Astrocyte (in vitro differentiated cells and primary cell): ENCODE measurements at regions not wholly inside any gene's neighbourhood (a gene's known extent, or its start where the extent isn't known, plus 50 kb on each side); places are given as distances from the start of the nearest gene placed in this dataset.

Experiments used
- DNase-seq: peaks from one replicate; pipeline ENCODE4 v3.0.0-alpha.2; 2010; ENCODE audit warnings: low read depth
- FAIRE-seq: peaks from 2 replicates; lab custom pipeline; 2011; peaks lifted over from hg19 to GRCh38; lab: Jason Lieb, UNC
- H2AFZ ChIP-seq: 2 replicates; pipeline ENCODE4 v1.6.0; 2012; ENCODE audit warnings: low read depth, low read length, inconsistent platforms
- H3K27ac ChIP-seq: 2 replicates; pipeline ENCODE4 v1.5.1; 2011; ENCODE audit warnings: low read depth, low read length, inconsistent platforms
- H3K27me3 ChIP-seq: 2 replicates; pipeline ENCODE4 v1.6.0; 2011; ENCODE audit warnings: low read length, inconsistent platforms; ENCODE audit not compliant: insufficient read depth
- H3K36me3 ChIP-seq: 2 replicates; pipeline ENCODE4 v1.5.1; 2011; ENCODE audit warnings: low read length, inconsistent platforms; ENCODE audit not compliant: insufficient read depth
- H3K4me1 ChIP-seq: 2 replicates; pipeline ENCODE4 v1.5.1; 2011; ENCODE audit warnings: low read length, inconsistent platforms; ENCODE audit not compliant: insufficient read depth
- H3K4me2 ChIP-seq: 2 replicates; pipeline ENCODE4 v1.6.0; 2012; ENCODE audit warnings: low read length, inconsistent platforms
- H3K4me3 ChIP-seq: 2 replicates; pipeline ENCODE4 v1.5.1; 2011; ENCODE audit warnings: low read depth, mild to moderate bottlenecking, low read length, inconsistent platforms; ENCODE audit not compliant: insufficient read depth
- H3K79me2 ChIP-seq: 2 replicates; pipeline ENCODE4 v1.6.0; 2012; ENCODE audit warnings: mild to moderate bottlenecking, low read length, inconsistent platforms; ENCODE audit not compliant: insufficient read depth
- H3K9ac ChIP-seq: 2 replicates; pipeline ENCODE4 v1.6.0; 2012; ENCODE audit warnings: mild to moderate bottlenecking, low read length, inconsistent platforms
- H3K9me3 ChIP-seq: 2 replicates; pipeline ENCODE4 v1.5.1; 2012; ENCODE audit warnings: low read depth, mild to moderate bottlenecking, low read length, inconsistent platforms; ENCODE audit not compliant: insufficient read depth
- H4K20me1 ChIP-seq: 2 replicates; pipeline ENCODE4 v1.6.0; 2012; ENCODE audit warnings: low read length, inconsistent platforms; ENCODE audit not compliant: insufficient read depth
- H3K27ac Mint-ChIP-seq: one replicate; pipeline ENCODE4 v1.8.0; 2021; ENCODE audit warnings: mild to moderate bottlenecking, mixed read lengths; ENCODE audit not compliant: unreplicated experiment
- H3K27me3 Mint-ChIP-seq: one replicate; pipeline ENCODE4 v1.8.0; 2021; ENCODE audit warnings: low read depth, mixed read lengths; ENCODE audit not compliant: unreplicated experiment
- H3K36me3 Mint-ChIP-seq: one replicate; pipeline ENCODE4 v1.8.0; 2021; ENCODE audit warnings: low read depth, mixed read lengths; ENCODE audit not compliant: unreplicated experiment
- H3K4me1 Mint-ChIP-seq: one replicate; pipeline ENCODE4 v1.8.0; 2021; ENCODE audit warnings: low read depth, mixed read lengths; ENCODE audit not compliant: unreplicated experiment
- H3K4me3 Mint-ChIP-seq: one replicate; pipeline ENCODE4 v1.8.0; 2021; ENCODE audit warnings: mild to moderate bottlenecking, moderate library complexity, mixed read lengths; ENCODE audit not compliant: unreplicated experiment
- H3K9me3 Mint-ChIP-seq: one replicate; pipeline ENCODE4 v1.8.0; 2021; ENCODE audit warnings: mild to moderate bottlenecking, mixed read lengths; ENCODE audit not compliant: unreplicated experiment
- CTCF ChIP-seq: IDR thresholded peaks from 2 replicates; pipeline ENCODE4 v1.5.1; 2011; ENCODE audit warnings: low read depth, mild to moderate bottlenecking, inconsistent platforms, low read length, moderate library complexity; ENCODE audit not compliant: insufficient read depth
- EZH2 ChIP-seq: IDR thresholded peaks from 2 replicates; pipeline ENCODE4 v1.6.1; 2012; ENCODE audit warnings: mild to moderate bottlenecking, low read length, inconsistent platforms; ENCODE audit not compliant: insufficient read depth

- DNase-seq (no peak), FAIRE-seq (no peak)
- TF ChIP-seq CTCF (no peak), EZH2 (no peak)
- Histone ChIP-seq H3K27ac (no peak overlapping the region), H3K4me2 (no peak overlapping the region), H3K4me3 (no peak overlapping the region), H3K9me3 (no peaks in the 10 kb centered on the region), H3K4me1 (no peaks in the 10 kb centered on the region), H3K79me2 (no peaks in the 10 kb centered on the region), H3K9ac (no peak overlapping the region), H2AFZ (no peak overlapping the region), H3K27me3 (no peaks in the 10 kb centered on the region), H3K36me3 (no peaks in the 10 kb centered on the region), H4K20me1 (no peaks in the 10 kb centered on the region)
- no peaks in the 10 kb centered on the region for H3K9me3 Mint-ChIP-seq
- H3K4me3 Mint-ChIP-seq: no peak overlapping the region
- no peak overlapping the region for H3K27ac Mint-ChIP-seq
- H3K4me1 Mint-ChIP-seq: peaks cover 10% of the 10 kb centered on the region
- H3K36me3 Mint-ChIP-seq: no peaks in the 10 kb centered on the region
- no peaks in the 10 kb centered on the region for H3K27me3 Mint-ChIP-seq
These were observed 478.3 kb upstream of the PPP2R3A start for GRCh38 chr3:135487261-135487660.

- H3K9me3 Mint-ChIP-seq: no peaks in the 10 kb centered on the region
- Histone ChIP-seq H3K27ac (no peak overlapping the region), H3K79me2 (no peaks in the 10 kb centered on the region), H3K9me3 (no peaks in the 10 kb centered on the region), H3K4me2 (no peak overlapping the region), H3K4me1 (no peaks in the 10 kb centered on the region), H2AFZ (no peak overlapping the region), H3K27me3 (no peaks in the 10 kb centered on the region), H3K4me3 (no peak overlapping the region), H3K36me3 (no peaks in the 10 kb centered on the region), H4K20me1 (no peaks in the 10 kb centered on the region), H3K9ac (no peak overlapping the region)
- TF ChIP-seq CTCF: no peak
- no peak for TF ChIP-seq EZH2
- H3K27ac Mint-ChIP-seq: no peak overlapping the region
- no peaks in the 10 kb centered on the region for H3K36me3 Mint-ChIP-seq
- DNase-seq: no peak
- H3K4me3 Mint-ChIP-seq: no peak overlapping the region
- no peak for FAIRE-seq
- peaks cover 10% of the 10 kb centered on the region for H3K4me1 Mint-ChIP-seq
- H3K27me3 Mint-ChIP-seq: peaks cover 4% of the 10 kb centered on the region
These were observed 475.2 kb upstream of the PPP2R3A start for GRCh38 chr3:135490219-135490915.

GRCh38 chr3:135491491-135492205, 473.9 kb upstream of the PPP2R3A start:
- no peaks in the 10 kb centered on the region for H3K36me3 Mint-ChIP-seq
- no peak overlapping the region for H3K4me3 ChIP-seq

More at GRCh38 chr3:135491491-135492205, 473.9 kb upstream of the PPP2R3A start:
- FAIRE-seq: no peak
- Histone ChIP-seq H3K4me1 (no peaks in the 10 kb centered on the region), H3K79me2 (no peaks in the 10 kb centered on the region), H3K27ac (no peak overlapping the region), H3K27me3 (no peaks in the 10 kb centered on the region), H2AFZ (no peak overlapping the region), H3K9ac (no peak overlapping the region), H4K20me1 (no peaks in the 10 kb centered on the region), H3K4me2 (peak overlapping the region; percentile 3), H3K36me3 (no peaks in the 10 kb centered on the region), H3K9me3 (no peaks in the 10 kb centered on the region)
- Mint-ChIP-seq H3K9me3 (no peaks in the 10 kb centered on the region), H3K27me3 (peaks cover 4% of the 10 kb centered on the region), H3K27ac (no peak overlapping the region), H3K4me1 (peaks cover 10% of the 10 kb centered on the region), H3K4me3 (no peak overlapping the region)
- TF ChIP-seq EZH2 (no peak), CTCF (no peak)
- DNase-seq: no peak
